ENCODE measurements at regions not wholly inside any gene's neighbourhood (a gene's known extent, or its start where the extent isn't known, plus 50 kb on each side); places are given as distances from the start of the nearest gene placed in this dataset.

DNA sequence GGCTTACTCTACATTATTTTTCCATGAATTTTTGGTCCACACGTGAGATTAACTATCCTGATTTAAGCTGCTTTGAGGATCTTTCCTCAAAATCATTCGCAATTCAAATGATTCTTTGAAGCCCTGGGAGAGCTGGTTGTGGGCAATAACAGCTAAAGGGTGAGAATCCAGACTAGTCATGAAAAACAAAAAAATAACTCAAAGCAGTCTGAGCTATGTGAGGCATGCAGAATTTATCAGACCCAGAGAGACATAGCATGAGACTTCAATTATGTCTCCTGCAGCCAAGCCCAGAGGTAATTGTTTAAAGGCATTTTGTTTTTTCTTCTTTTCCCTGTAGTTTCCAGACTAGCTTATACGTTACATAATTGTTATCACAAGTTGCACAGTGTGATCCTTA lies 517.3 kb upstream of the PTCHD4 start:
- TF ChIP-seq NFIC (IDR thresholded peaks at IDR 0.05) (no peak), TEAD4 (IDR thresholded peaks at IDR 0.05) (no peak), RAD21 (IDR thresholded peaks at IDR 0.05; ENCODE audit: low read depth) (no peak), YY1 (IDR thresholded peaks at IDR 0.05; ENCODE audit: low read depth) (no peak), EP300 (IDR thresholded peaks at IDR 0.05; ENCODE audit: borderline replicate concordance) (no peak), CEBPB (IDR thresholded peaks at IDR 0.05) (no peak), ZBTB7A (IDR thresholded peaks at IDR 0.05; ENCODE audit: low read depth) (no peak), TAF1 (IDR thresholded peaks at IDR 0.05; ENCODE audit: low read depth) (no peak), CREB1 (IDR thresholded peaks at IDR 0.05; ENCODE audit: low read depth) (no peak), TCF12 (IDR thresholded peaks at IDR 0.05; ENCODE audit: low read depth) (no peak), EGR1 (IDR thresholded peaks at IDR 0.05) (no peak)
- TF ChIP-seq, protein P1, sequence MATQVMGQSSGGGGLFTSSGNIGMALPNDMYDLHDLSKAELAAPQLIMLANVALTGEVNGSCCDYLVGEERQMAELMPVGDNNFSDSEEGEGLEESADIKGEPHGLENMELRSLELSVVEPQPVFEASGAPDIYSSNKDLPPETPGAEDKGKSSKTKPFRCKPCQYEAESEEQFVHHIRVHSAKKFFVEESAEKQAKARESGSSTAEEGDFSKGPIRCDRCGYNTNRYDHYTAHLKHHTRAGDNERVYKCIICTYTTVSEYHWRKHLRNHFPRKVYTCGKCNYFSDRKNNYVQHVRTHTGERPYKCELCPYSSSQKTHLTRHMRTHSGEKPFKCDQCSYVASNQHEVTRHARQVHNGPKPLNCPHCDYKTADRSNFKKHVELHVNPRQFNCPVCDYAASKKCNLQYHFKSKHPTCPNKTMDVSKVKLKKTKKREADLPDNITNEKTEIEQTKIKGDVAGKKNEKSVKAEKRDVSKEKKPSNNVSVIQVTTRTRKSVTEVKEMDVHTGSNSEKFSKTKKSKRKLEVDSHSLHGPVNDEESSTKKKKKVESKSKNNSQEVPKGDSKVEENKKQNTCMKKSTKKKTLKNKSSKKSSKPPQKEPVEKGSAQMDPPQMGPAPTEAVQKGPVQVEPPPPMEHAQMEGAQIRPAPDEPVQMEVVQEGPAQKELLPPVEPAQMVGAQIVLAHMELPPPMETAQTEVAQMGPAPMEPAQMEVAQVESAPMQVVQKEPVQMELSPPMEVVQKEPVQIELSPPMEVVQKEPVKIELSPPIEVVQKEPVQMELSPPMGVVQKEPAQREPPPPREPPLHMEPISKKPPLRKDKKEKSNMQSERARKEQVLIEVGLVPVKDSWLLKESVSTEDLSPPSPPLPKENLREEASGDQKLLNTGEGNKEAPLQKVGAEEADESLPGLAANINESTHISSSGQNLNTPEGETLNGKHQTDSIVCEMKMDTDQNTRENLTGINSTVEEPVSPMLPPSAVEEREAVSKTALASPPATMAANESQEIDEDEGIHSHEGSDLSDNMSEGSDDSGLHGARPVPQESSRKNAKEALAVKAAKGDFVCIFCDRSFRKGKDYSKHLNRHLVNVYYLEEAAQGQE (IDR thresholded peaks at IDR 0.05; ENCODE audit: low read depth) = no peak
- TF ChIP-seq, protein P2, sequence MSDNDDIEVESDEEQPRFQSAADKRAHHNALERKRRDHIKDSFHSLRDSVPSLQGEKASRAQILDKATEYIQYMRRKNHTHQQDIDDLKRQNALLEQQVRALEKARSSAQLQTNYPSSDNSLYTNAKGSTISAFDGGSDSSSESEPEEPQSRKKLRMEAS (IDR thresholded peaks at IDR 0.05) = no peak
- TF ChIP-seq, protein P3, sequence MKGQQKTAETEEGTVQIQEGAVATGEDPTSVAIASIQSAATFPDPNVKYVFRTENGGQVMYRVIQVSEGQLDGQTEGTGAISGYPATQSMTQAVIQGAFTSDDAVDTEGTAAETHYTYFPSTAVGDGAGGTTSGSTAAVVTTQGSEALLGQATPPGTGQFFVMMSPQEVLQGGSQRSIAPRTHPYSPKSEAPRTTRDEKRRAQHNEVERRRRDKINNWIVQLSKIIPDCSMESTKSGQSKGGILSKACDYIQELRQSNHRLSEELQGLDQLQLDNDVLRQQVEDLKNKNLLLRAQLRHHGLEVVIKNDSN (IDR thresholded peaks at IDR 0.05) = no peak

DNA sequence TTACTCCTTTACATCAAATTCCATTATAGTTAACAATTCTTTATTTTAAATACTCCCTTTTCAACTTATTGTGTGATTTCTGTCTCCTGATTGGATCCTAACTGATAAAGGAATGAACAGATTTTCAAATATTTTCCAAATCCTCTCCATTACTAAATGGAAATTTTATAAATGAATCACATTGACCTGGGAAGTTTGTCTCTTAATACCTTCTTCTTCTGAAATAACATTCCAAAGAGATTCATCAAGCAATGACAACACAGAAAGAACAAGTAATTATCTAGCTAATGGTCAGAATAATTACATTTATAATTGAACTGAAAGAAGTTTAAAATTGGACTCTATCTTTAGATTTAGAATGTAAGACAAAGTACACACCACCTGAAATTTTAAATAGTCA lies 515.4 kb upstream of the PTCHD4 start:
- no peak for TF ChIP-seq CEBPB (IDR thresholded peaks at IDR 0.05)
- TF ChIP-seq TEAD4 (IDR thresholded peaks at IDR 0.05) = no peak
- no peak for TF ChIP-seq YY1 (IDR thresholded peaks at IDR 0.05; ENCODE audit: low read depth)
- no peak for TF ChIP-seq TAF1 (IDR thresholded peaks at IDR 0.05; ENCODE audit: low read depth)
- TF ChIP-seq, protein P3 (IDR thresholded peaks at IDR 0.05) = no peak
- TF ChIP-seq FOXM1 (IDR thresholded peaks at IDR 0.05; ENCODE audit: borderline replicate concordance, low read depth) = no peak
- TF ChIP-seq, protein P2 (IDR thresholded peaks at IDR 0.05) = no peak
- TF ChIP-seq RAD21 (IDR thresholded peaks at IDR 0.05; ENCODE audit: low read depth) = no peak
- no peak for TF ChIP-seq NFIC (IDR thresholded peaks at IDR 0.05)
- no peak for TF ChIP-seq ZBTB7A (IDR thresholded peaks at IDR 0.05; ENCODE audit: low read depth)
- TF ChIP-seq EP300 (IDR thresholded peaks at IDR 0.05; ENCODE audit: borderline replicate concordance) = no peak
- no peak for TF ChIP-seq EGR1 (IDR thresholded peaks at IDR 0.05)
- TF ChIP-seq, protein P1 (IDR thresholded peaks at IDR 0.05; ENCODE audit: low read depth) = no peak
- TF ChIP-seq TCF12 (IDR thresholded peaks at IDR 0.05; ENCODE audit: low read depth) = no peak
- TF ChIP-seq CREB1 (IDR thresholded peaks at IDR 0.05; ENCODE audit: low read depth) = no peak

DNA sequence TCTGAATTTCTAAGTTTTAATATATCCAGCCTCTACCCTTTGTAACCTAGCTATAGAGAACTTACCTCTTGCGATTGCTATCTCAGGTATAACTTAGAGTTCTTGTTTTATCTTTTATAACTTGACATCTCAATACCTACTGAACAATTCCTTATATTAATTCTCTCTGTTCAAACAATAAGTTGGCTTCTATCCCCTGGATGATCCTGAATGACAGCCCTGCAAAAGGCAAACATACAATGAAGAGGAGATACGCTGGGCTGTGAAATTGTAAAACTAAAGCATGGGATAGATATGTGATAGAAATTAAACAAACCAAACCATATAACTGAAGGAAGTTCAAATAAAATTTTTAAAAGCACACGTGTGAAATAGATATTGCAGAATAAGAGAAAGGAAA lies 513.6 kb upstream of the PTCHD4 start:
- TF ChIP-seq, protein P2 (IDR thresholded peaks at IDR 0.05) = no peak
- no peak for TF ChIP-seq RAD21 (IDR thresholded peaks at IDR 0.05; ENCODE audit: low read depth)
- TF ChIP-seq NFIC (IDR thresholded peaks at IDR 0.05) = no peak
- no peak for TF ChIP-seq CEBPB (IDR thresholded peaks at IDR 0.05)
- no peak for TF ChIP-seq CREB1 (IDR thresholded peaks at IDR 0.05; ENCODE audit: low read depth)
- TF ChIP-seq YY1 (IDR thresholded peaks at IDR 0.05; ENCODE audit: low read depth) = no peak
- TF ChIP-seq, protein P1 (IDR thresholded peaks at IDR 0.05; ENCODE audit: low read depth) = no peak
- TF ChIP-seq EP300 (IDR thresholded peaks at IDR 0.05; ENCODE audit: borderline replicate concordance) = no peak
- no peak for TF ChIP-seq TEAD4 (IDR thresholded peaks at IDR 0.05)
- TF ChIP-seq, protein P3 (IDR thresholded peaks at IDR 0.05) = no peak
- no peak for TF ChIP-seq ZBTB7A (IDR thresholded peaks at IDR 0.05; ENCODE audit: low read depth)
- no peak for TF ChIP-seq FOXM1 (IDR thresholded peaks at IDR 0.05; ENCODE audit: borderline replicate concordance, low read depth)
- TF ChIP-seq EGR1 (IDR thresholded peaks at IDR 0.05) = no peak
- TF ChIP-seq TAF1 (IDR thresholded peaks at IDR 0.05; ENCODE audit: low read depth) = no peak
- TF ChIP-seq TCF12 (IDR thresholded peaks at IDR 0.05; ENCODE audit: low read depth) = no peak

Measured in Ishikawa (cell line).